ENCODE measurements at regions not wholly inside any gene's neighbourhood (a gene's known extent, or its start where the extent isn't known, plus 50 kb on each side); places are given as distances from the start of the nearest gene placed in this dataset.

DNA sequence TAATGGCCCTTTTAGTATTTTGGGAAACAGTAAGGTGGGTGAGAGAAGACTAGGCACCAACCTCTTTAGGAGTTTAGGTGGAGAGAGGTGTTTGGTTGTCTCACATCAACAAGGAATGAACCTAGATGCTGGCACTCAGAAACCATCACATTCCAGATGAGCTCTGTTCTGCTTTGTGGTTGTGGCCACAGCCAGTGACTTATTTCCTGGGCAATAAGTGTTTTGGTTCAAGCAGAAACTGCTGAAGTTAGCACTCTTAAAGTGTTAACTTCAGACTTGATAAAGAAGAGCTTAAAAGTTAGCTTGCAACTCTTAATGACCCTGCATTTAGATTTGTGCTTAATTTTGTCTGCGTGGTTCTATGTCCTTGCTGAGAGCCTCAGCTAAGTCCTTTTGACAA is 929.2 kb downstream of the SLC4A3 start:
- TF ChIP-seq, protein P1, sequence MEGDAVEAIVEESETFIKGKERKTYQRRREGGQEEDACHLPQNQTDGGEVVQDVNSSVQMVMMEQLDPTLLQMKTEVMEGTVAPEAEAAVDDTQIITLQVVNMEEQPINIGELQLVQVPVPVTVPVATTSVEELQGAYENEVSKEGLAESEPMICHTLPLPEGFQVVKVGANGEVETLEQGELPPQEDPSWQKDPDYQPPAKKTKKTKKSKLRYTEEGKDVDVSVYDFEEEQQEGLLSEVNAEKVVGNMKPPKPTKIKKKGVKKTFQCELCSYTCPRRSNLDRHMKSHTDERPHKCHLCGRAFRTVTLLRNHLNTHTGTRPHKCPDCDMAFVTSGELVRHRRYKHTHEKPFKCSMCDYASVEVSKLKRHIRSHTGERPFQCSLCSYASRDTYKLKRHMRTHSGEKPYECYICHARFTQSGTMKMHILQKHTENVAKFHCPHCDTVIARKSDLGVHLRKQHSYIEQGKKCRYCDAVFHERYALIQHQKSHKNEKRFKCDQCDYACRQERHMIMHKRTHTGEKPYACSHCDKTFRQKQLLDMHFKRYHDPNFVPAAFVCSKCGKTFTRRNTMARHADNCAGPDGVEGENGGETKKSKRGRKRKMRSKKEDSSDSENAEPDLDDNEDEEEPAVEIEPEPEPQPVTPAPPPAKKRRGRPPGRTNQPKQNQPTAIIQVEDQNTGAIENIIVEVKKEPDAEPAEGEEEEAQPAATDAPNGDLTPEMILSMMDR (conservative IDR thresholded peaks at IDR 0.05; ENCODE audit: low read depth, low read length): no peak

DNA sequence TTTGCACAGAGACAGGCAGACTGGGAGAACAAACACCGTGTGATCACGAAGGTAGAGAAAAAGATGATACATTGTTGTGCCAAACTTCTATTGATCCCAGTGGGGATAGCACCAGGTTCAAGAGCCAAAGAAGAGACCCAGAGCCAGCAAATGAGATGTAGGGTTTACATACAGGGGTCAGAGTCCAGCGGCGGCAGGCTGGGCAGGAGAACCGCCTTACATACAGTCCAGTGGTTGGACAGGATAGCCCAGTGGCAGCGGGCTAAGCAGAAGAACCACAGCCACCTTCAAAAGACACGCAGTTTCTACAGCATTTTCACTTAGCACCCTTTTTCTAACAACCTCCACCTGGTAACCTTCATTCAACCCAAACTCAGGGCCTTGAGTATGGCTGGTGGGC is 932.8 kb downstream of the SLC4A3 start:
- no peak for DNase-seq (ENCODE audit: low read depth)
- no peak overlapping the region for H3K4me3 ChIP-seq (ENCODE audit: low read depth, low read length)
- TF ChIP-seq, protein P1 (conservative IDR thresholded peaks at IDR 0.05; ENCODE audit: low read depth, low read length): no peak

More for the DNA sequence above, 929.2 kb downstream of the SLC4A3 start:
- no peak overlapping the region for H3K4me3 ChIP-seq (ENCODE audit: low read depth, low read length)
- peak; percentile 70 for DNase-seq (ENCODE audit: low read depth)

GRCh38 chr2:220562375-220563140 is 935.1 kb downstream of the SLC4A3 start:
- TF ChIP-seq, protein P1 (conservative IDR thresholded peaks at IDR 0.05; ENCODE audit: low read depth, low read length): no peak
- DNase-seq (ENCODE audit: low read depth): no peak

DNA sequence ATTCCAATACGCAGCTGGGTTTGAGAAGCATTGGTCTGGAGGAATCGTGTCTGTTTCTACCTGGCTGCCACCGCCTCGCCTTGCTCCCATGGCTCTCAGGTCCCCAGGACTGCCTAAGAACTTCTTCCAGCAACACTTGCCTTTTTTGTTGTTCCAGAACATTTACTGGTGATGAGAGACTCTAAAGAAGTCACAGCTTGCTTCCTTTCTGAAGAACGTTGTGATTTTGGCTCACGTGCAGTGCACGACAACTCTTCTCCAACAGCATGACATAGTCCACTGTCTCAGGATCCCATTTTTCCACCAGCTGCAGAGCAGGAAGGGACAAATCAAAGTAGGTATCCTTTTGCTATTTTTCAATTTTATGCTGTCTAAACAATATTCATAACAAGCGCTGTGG is 940.9 kb downstream of the SLC4A3 start:
- no peak for DNase-seq (ENCODE audit: low read depth)
- H3K4me3 ChIP-seq (ENCODE audit: low read depth, low read length): no peak overlapping the region
- TF ChIP-seq, protein P1 (conservative IDR thresholded peaks at IDR 0.05; ENCODE audit: low read depth, low read length): no peak

More at GRCh38 chr2:220562375-220563140, 935.1 kb downstream of the SLC4A3 start:
- no peak overlapping the region for H3K4me3 ChIP-seq (ENCODE audit: low read depth, low read length)

DNA sequence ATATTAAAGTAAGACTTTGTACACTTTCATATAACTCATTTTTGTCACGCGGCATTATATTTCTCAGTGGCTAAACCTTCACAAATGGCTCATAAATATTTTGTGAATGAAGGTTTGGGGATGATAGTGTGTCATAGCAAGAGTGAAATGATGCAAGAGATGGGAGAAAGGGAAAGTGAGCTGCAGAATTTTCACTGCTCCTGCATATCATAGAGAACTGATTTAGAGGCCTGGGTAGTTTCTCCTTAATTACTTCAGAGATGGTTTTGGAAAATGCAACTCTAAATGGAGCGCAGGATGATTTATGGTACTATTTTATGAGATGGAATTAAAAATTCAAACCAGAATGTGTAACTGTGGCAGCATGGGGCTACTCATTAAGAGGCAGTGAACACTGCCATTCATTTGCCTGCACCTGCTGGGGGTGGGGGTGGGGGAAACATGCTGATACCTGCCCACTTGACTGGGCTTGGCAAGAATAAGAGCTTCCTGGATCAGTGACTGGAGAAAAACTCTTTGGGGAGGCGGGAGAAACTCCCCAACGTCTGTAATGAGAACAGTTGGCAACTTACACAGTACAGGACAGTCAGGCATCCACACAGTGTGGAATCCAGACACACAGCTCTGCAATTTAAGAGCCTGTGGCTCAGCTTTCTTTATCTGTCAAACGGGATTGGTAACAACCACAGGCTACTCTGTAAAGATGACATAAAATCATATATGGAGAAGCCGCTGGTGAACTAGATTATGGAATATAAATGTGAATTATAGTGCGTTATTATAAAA is 941.9 kb downstream of the SLC4A3 start:
- no peak overlapping the region for H3K4me3 ChIP-seq (ENCODE audit: low read depth, low read length)
- TF ChIP-seq, protein P1 (conservative IDR thresholded peaks at IDR 0.05; ENCODE audit: low read depth, low read length): no peak
- no peak for DNase-seq (ENCODE audit: low read depth)

GRCh38 chr2:220572385-220572784 is 945.0 kb downstream of the SLC4A3 start:
- no peak for DNase-seq (ENCODE audit: low read depth)

More at GRCh38 chr2:220572385-220572784, 945.0 kb downstream of the SLC4A3 start:
- H3K4me3 ChIP-seq (ENCODE audit: low read depth, low read length): no peak overlapping the region
- TF ChIP-seq, protein P1 (conservative IDR thresholded peaks at IDR 0.05; ENCODE audit: low read depth, low read length): no peak

Measured in choroid plexus epithelial cell (primary cell).